Prostate gland (tissue), 2 donors: ENCODE measurements at regions not wholly inside any gene's neighbourhood (a gene's known extent, or its start where the extent isn't known, plus 50 kb on each side); places are given as distances from the start of the nearest gene placed in this dataset.

ENCODE experiments used
- CTCF ChIP-seq, 4 experiments: fragments of 200-600 bp in 2 of 4; fragments of 450-650 bp in 2 of 4; sonication (generic) in 2 of 4; IDR thresholded peaks; 1 replicate in 3 of 4; 2 replicates in 1 of 4; pipeline ENCODE4 v1.5.1; 2016 to 2019; ENCODE audit warnings: antibody characterized with exemption in 4 of 4, mild to moderate bottlenecking in 2 of 4, moderate library complexity in 2 of 4
- POLR2A ChIP-seq: fragments of 450-650 bp; IDR thresholded peaks from one replicate; pipeline ENCODE4 v1.6.1; 2016; ENCODE audit warnings: antibody characterized with exemption, mild to moderate bottlenecking
- POLR2AphosphoS5 ChIP-seq: sonication (generic); formaldehyde crosslinking; IDR thresholded peaks from one replicate; pipeline ENCODE4 v1.6.1; 2017; ENCODE audit warnings: antibody characterized with exemption

- TF ChIP-seq CTCF (IDR thresholded peaks at IDR 0.05): no peak
- no peak for TF ChIP-seq POLR2A
- no peak for TF ChIP-seq POLR2AphosphoS5
These were observed 176.1 kb upstream of the NCAM1 start for GRCh38 chr11:112785149-112785548.
